Activated CD4-positive, alpha-beta T cell treated with anti-CD3 and anti-CD28 coated beads for 36 hours (primary cell): ENCODE measurements at regions not wholly inside any gene's neighbourhood (a gene's known extent, or its start where the extent isn't known, plus 50 kb on each side); places are given as distances from the start of the nearest gene placed in this dataset.

Experiments used
- ATAC-seq: fragments of 200-7000 bp; cut with Tn5 transposase; one replicate; pipeline ENCODE4 v1.10.0; 2021; ENCODE audit warnings: mild to moderate bottlenecking, moderate library complexity
- CTCF ChIA-PET: fragments of 350-600 bp; sonication (Branson Sonifier 250); formaldehyde crosslinking; loops from one replicate; lab custom pipeline; 2021; ENCODE audit warnings: antibody characterized with exemption; lab: Charles Lee
- POLR2A ChIA-PET: fragments of 350-600 bp; sonication (Branson Sonifier 250); formaldehyde crosslinking; loops from one replicate; lab custom pipeline; 2021; ENCODE audit warnings: antibody characterized with exemption, inconsistent platforms; lab: Charles Lee
- DNase-seq: peaks from one replicate; pipeline ENCODE4 v3.0.0-alpha.2; 2020
- H3K27ac Mint-ChIP-seq: one replicate; pipeline ENCODE4 v1.8.0; 2021; ENCODE audit warnings: mixed read lengths
- H3K27me3 Mint-ChIP-seq: one replicate; pipeline ENCODE4 v1.8.0; 2021; ENCODE audit warnings: mixed read lengths
- H3K36me3 Mint-ChIP-seq: one replicate; pipeline ENCODE4 v1.8.0; 2021; ENCODE audit warnings: low read depth, mixed read lengths
- H3K4me1 Mint-ChIP-seq: one replicate; pipeline ENCODE4 v1.8.0; 2021; ENCODE audit warnings: mixed read lengths
- H3K4me3 Mint-ChIP-seq: one replicate; pipeline ENCODE4 v1.8.0; 2021; ENCODE audit warnings: mild to moderate bottlenecking, moderate library complexity, mixed read lengths
- H3K9me3 Mint-ChIP-seq: one replicate; pipeline ENCODE4 v1.8.0; 2021; ENCODE audit warnings: low read depth, mixed read lengths
- intact Hi-C, 2 experiments: fragments of 100-400 bp; cut with DNase I in 1 of 2; cut with micrococcal nuclease in 1 of 2; formaldehyde crosslinking; loops; one replicate each; pipeline versions ENCODE4 v1.14.2 to v1.15.1; 2022 to 2024; cut with DNase I, micrococcal nuclease

- H3K4me1 Mint-ChIP-seq = no peaks in the 10 kb centered on the region
- ATAC-seq (no peak), DNase-seq (no peak)
- H3K36me3 Mint-ChIP-seq = no peaks in the 10 kb centered on the region
- H3K27ac Mint-ChIP-seq = no peak overlapping the region
- H3K4me3 Mint-ChIP-seq = no peak overlapping the region
- ChIA-PET POLR2A (no interaction called here), CTCF (no interaction called here)
- peaks cover 11% of the 10 kb centered on the region for H3K27me3 Mint-ChIP-seq
- H3K9me3 Mint-ChIP-seq = no peaks in the 10 kb centered on the region
- intact Hi-C loops = no loop called here
These were observed 122.2 kb upstream of the MYLIP start for GRCh38 chr6:16006681-16007080.

DNA sequence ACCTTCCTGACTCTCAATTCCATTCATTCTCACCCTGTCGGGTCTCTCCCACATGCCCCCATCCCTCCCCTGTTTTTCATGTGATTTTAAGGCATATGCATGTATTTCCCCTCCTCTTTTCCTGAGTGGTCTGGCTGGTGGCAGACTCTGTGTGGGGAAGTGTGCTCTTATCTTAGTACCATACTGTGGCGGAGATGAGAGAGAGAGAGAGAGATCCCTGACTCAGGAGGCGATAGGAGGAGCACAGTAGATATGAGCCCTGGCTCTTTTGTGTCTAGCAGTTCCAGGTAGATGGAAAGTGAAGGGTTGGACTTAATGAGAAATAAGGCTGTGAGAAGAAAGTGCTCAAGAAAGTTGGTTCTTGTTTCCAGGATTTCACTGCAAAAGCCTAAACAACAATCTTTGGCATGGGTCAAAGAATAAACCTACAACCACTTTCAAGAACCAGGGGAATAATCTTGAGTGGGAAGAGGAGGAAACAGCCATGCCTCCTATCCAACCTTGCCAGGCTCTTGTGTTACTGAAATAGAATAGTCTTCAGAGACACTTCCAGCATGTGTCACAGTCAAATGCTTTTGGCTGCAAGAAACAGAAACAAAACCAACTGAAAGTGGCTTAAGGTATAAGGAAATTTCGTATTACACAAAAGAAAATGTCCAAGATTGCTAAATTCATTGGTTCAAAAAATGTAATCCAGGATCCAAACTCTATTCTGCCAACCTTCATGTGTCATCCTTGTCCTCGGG is 123.8 kb upstream of the MYLIP start:
- CTCF ChIA-PET = no interaction called here
- Mint-ChIP-seq H3K27ac (no peak overlapping the region), H3K9me3 (no peaks in the 10 kb centered on the region), H3K36me3 (no peaks in the 10 kb centered on the region), H3K4me3 (no peak overlapping the region), H3K4me1 (no peaks in the 10 kb centered on the region), H3K27me3 (peaks cover 11% of the 10 kb centered on the region)
- DNase-seq (no peak), ATAC-seq (no peak)
- POLR2A ChIA-PET = no interaction called here
- intact Hi-C loops = no loop called here

- peaks cover 11% of the 10 kb centered on the region for H3K27me3 Mint-ChIP-seq
- intact Hi-C loops = no loop called here
- no peak for DNase-seq
- ChIA-PET CTCF (interaction anchor here (1.0 kb wide), 1 partner anchor 180 kb away, joined by 4 read pairs; no protein-coding TSS in a partner anchor), POLR2A (no interaction called here)
- H3K27ac Mint-ChIP-seq = no peak overlapping the region
- ATAC-seq = no peak
- no peaks in the 10 kb centered on the region for H3K4me1 Mint-ChIP-seq
- no peak overlapping the region for H3K4me3 Mint-ChIP-seq
- no peaks in the 10 kb centered on the region for H3K36me3 Mint-ChIP-seq
- no peaks in the 10 kb centered on the region for H3K9me3 Mint-ChIP-seq
These were observed 125.7 kb upstream of the MYLIP start for GRCh38 chr6:16003197-16003491.

DNA sequence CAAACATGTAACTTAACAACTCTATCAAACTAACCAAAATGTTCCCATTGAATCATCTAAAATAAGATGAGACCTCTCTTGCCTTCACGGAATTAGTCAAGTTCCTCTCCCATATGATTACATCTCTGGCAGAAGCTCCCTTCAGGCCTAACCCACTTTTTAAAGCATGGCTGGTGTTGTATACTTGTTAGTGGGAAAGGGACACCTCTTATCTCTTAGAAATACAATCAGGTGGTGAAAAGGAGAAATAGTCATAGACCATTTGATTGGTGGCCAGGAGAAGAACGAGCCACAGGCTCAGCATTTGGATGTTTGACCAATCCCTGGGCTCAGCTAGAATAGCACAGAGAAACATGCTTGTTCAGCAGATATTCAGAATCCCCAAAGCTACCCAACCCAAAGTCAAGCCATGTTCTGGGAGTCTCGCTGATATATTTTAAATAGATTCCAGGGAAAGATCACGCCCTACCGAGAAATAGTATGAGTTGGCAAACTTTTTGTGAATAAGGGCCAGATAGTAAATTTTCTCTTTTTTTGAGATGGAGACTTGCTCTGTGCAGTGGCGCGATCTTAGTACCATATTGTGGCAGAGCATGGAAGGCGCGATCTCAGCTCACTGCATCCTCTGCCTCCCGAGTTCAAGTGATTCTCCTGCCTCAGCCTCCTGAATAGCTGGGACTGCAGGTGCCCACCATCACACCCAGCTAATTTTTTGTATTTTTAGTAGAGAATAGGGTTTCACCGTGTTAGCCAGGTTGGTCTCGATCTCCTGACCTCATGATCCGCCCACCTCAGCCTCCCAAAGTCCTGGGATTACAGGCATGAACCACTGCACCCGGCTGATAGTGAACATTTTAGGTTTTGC is 126.3 kb upstream of the MYLIP start:
- H3K27me3 Mint-ChIP-seq = peaks cover 14% of the 10 kb centered on the region
- no peaks in the 10 kb centered on the region for H3K9me3 Mint-ChIP-seq
- no peaks in the 10 kb centered on the region for H3K4me1 Mint-ChIP-seq
- DNase-seq (no peak), ATAC-seq (no peak)
- intact Hi-C loops = no loop called here
- H3K36me3 Mint-ChIP-seq = no peaks in the 10 kb centered on the region
- H3K4me3 Mint-ChIP-seq = no peak overlapping the region
- CTCF ChIA-PET = interaction anchor here (0.8 to 1.0 kb wide), 2 partner anchors 39 to 180 kb away, joined by 4 read pairs; no protein-coding TSS in a partner anchor
- POLR2A ChIA-PET = no interaction called here
- H3K27ac Mint-ChIP-seq = no peak overlapping the region

- intact Hi-C loops = no loop called here
- no peak for DNase-seq
- ChIA-PET POLR2A (no interaction called here), CTCF (no interaction called here)
- no peaks in the 10 kb centered on the region for H3K4me1 Mint-ChIP-seq
- no peak overlapping the region for H3K27ac Mint-ChIP-seq
- H3K4me3 Mint-ChIP-seq = no peak overlapping the region
- no peak for ATAC-seq
- H3K27me3 Mint-ChIP-seq = peaks cover 10% of the 10 kb centered on the region
- H3K9me3 Mint-ChIP-seq = no peaks in the 10 kb centered on the region
- H3K36me3 Mint-ChIP-seq = no peaks in the 10 kb centered on the region
These were observed 127.7 kb upstream of the MYLIP start for GRCh38 chr6:16001158-16001557.

GRCh38 chr6:15999201-15999600 is 129.7 kb upstream of the MYLIP start:
- CTCF ChIA-PET = interaction anchor here (0.6 kb wide), 1 partner anchor 263 kb away, joined by 4 read pairs; no protein-coding TSS in a partner anchor
- no peak for ATAC-seq
- Mint-ChIP-seq H3K27me3 (peaks cover 6% of the 10 kb centered on the region), H3K27ac (no peak overlapping the region), H3K9me3 (no peaks in the 10 kb centered on the region), H3K36me3 (no peaks in the 10 kb centered on the region), H3K4me3 (no peak overlapping the region), H3K4me1 (peaks cover 5% of the 10 kb centered on the region)
- intact Hi-C loops = no loop called here
- DNase-seq = no peak
- POLR2A ChIA-PET = no interaction called here

GRCh38 chr6:15997586-15998388 is 131.1 kb upstream of the MYLIP start:
- no peak overlapping the region for H3K27ac Mint-ChIP-seq
- peaks cover 5% of the 10 kb centered on the region for H3K4me1 Mint-ChIP-seq
- H3K36me3 Mint-ChIP-seq = no peaks in the 10 kb centered on the region
- no peak for DNase-seq
- ChIA-PET POLR2A (no interaction called here), CTCF (no interaction called here)
- H3K4me3 Mint-ChIP-seq = no peak overlapping the region
- intact Hi-C loops = no loop called here
- H3K9me3 Mint-ChIP-seq = no peaks in the 10 kb centered on the region
- H3K27me3 Mint-ChIP-seq = peaks cover 3% of the 10 kb centered on the region
- no peak for ATAC-seq

DNA sequence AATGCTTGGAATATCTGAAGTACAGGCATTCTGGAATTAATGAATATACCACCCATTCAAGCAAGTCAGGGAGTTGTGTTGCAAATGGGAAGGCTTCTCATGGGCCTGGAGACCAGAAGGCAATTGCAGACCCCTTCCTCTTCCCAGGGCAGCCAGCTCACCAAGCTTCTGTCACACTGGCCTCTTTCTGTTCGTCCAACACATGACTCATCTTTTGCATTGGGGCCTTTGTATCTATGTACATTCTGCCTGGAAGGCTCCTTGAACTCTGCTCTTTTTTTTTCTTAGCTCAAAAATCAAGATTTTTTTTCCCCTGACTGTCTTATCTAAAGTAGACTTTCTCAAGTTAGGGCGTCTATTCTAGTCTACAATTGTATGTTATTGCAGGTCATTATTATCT is 132.9 kb upstream of the MYLIP start:
- intact Hi-C loops = no loop called here

DNA sequence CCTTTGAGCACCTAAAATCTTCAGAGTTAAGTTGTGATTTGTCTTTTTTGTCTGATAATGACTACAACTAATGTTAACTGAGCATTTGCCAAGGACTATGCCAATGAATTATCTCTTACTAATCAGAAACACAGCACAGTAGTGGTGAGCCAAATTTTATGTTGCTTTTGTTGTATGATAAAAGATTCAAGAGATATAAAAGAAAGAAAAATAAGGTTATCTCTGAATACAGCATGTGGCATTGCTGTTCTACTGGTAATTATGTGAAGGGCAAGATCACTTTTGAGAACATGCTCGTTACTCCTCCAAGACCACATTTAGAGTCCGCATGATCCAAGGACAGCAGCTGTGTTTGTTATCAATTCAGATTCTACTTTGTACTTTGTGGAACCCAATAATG is 133.4 kb upstream of the MYLIP start:
- Mint-ChIP-seq H3K27me3 (peaks cover 5% of the 10 kb centered on the region), H3K36me3 (no peaks in the 10 kb centered on the region), H3K4me3 (no peak overlapping the region), H3K27ac (no peak overlapping the region), H3K9me3 (no peaks in the 10 kb centered on the region), H3K4me1 (peaks cover 5% of the 10 kb centered on the region)
- no peak for ATAC-seq
- CTCF ChIA-PET = no interaction called here
- intact Hi-C loops = no loop called here
- no peak for DNase-seq
- POLR2A ChIA-PET = interaction anchor here (0.7 kb wide), 1 partner anchor 77 kb away, joined by 7 read pairs; no protein-coding TSS in a partner anchor

More for the DNA sequence above, 132.9 kb upstream of the MYLIP start:
- Mint-ChIP-seq H3K9me3 (no peaks in the 10 kb centered on the region), H3K27ac (no peak overlapping the region), H3K4me1 (peaks cover 5% of the 10 kb centered on the region), H3K27me3 (peaks cover 5% of the 10 kb centered on the region), H3K4me3 (no peak overlapping the region), H3K36me3 (no peaks in the 10 kb centered on the region)
- no peak for DNase-seq
- ATAC-seq = no peak
- ChIA-PET POLR2A (interaction anchor here (0.7 kb wide), 1 partner anchor 77 kb away, joined by 7 read pairs; no protein-coding TSS in a partner anchor), CTCF (no interaction called here)

GRCh38 chr6:15994814-15995459 is 133.9 kb upstream of the MYLIP start:
- Mint-ChIP-seq H3K4me3 (no peak overlapping the region), H3K9me3 (no peaks in the 10 kb centered on the region), H3K27me3 (peaks cover 5% of the 10 kb centered on the region), H3K27ac (no peak overlapping the region), H3K36me3 (no peaks in the 10 kb centered on the region), H3K4me1 (peaks cover 8% of the 10 kb centered on the region)
- ATAC-seq (no peak), DNase-seq (peak; percentile 6)
- intact Hi-C loops = loop anchor here in 1 of 2 experiments (5.0 kb wide), 1 partner anchor 197 kb away; no protein-coding TSS in a partner anchor
- CTCF ChIA-PET = interaction anchor here (1.0 kb wide), 1 partner anchor 157 kb away, joined by 3 read pairs; no protein-coding TSS in a partner anchor
- POLR2A ChIA-PET = interaction anchor here (0.5 kb wide), 1 partner anchor 911 kb away, joined by 4 read pairs; no protein-coding TSS in a partner anchor
